ENCODE measurements at regions not wholly inside any gene's neighbourhood (a gene's known extent, or its start where the extent isn't known, plus 50 kb on each side); places are given as distances from the start of the nearest gene placed in this dataset.
"Not testable (repeated sequence)": the region's sequence is repeated elsewhere in the genome, so short reads cannot be mapped to it uniquely, and the experiment has no call there.

GRCh38 chr13:81148822-81149221, 807.9 kb upstream of the SPRY2 start:
- Histone ChIP-seq H3K27ac (no peak overlapping the region), H3K27me3 (ENCODE audit: control insufficient read depth, insufficient read depth, low read length) (no peaks in the 10 kb centered on the region), H3K9me3 (ENCODE audit: control insufficient read depth, low read length) (no peaks in the 10 kb centered on the region), H3K9ac (no peak overlapping the region), H3K4me1 (no peaks in the 10 kb centered on the region), H3K79me2 (no peaks in the 10 kb centered on the region), H3K4me3 (ENCODE audit: low read depth, low read length) (no peak overlapping the region), H3K4me2 (ENCODE audit: low read length) (no peak overlapping the region), H3K36me3 (ENCODE audit: control insufficient read depth, insufficient read depth, low read length) (no peaks in the 10 kb centered on the region), H2AFZ (no peak overlapping the region)
- TF ChIP-seq, protein P1, sequence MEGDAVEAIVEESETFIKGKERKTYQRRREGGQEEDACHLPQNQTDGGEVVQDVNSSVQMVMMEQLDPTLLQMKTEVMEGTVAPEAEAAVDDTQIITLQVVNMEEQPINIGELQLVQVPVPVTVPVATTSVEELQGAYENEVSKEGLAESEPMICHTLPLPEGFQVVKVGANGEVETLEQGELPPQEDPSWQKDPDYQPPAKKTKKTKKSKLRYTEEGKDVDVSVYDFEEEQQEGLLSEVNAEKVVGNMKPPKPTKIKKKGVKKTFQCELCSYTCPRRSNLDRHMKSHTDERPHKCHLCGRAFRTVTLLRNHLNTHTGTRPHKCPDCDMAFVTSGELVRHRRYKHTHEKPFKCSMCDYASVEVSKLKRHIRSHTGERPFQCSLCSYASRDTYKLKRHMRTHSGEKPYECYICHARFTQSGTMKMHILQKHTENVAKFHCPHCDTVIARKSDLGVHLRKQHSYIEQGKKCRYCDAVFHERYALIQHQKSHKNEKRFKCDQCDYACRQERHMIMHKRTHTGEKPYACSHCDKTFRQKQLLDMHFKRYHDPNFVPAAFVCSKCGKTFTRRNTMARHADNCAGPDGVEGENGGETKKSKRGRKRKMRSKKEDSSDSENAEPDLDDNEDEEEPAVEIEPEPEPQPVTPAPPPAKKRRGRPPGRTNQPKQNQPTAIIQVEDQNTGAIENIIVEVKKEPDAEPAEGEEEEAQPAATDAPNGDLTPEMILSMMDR (IDR thresholded peaks at IDR 0.05): no peak

- not testable (repeated sequence) for H3K27me3 ChIP-seq (ENCODE audit: control insufficient read depth, insufficient read depth, low read length); H3K4me2 ChIP-seq (ENCODE audit: low read length); H3K4me1 ChIP-seq; H3K4me3 ChIP-seq (ENCODE audit: low read depth, low read length); H2AFZ ChIP-seq; H3K9ac ChIP-seq; H3K36me3 ChIP-seq (ENCODE audit: control insufficient read depth, insufficient read depth, low read length); H3K27ac ChIP-seq; H3K9me3 ChIP-seq (ENCODE audit: control insufficient read depth, low read length); H3K79me2 ChIP-seq
Observed at GRCh38 chr13:81146576-81146975, 805.6 kb upstream of the SPRY2 start.

GRCh38 chr13:81142306-81142999, 801.5 kb upstream of the SPRY2 start:
- Histone ChIP-seq H3K79me2 (no peaks in the 10 kb centered on the region), H3K4me2 (ENCODE audit: low read length) (no peak overlapping the region), H3K4me3 (ENCODE audit: low read depth, low read length) (no peak overlapping the region)

DNA sequence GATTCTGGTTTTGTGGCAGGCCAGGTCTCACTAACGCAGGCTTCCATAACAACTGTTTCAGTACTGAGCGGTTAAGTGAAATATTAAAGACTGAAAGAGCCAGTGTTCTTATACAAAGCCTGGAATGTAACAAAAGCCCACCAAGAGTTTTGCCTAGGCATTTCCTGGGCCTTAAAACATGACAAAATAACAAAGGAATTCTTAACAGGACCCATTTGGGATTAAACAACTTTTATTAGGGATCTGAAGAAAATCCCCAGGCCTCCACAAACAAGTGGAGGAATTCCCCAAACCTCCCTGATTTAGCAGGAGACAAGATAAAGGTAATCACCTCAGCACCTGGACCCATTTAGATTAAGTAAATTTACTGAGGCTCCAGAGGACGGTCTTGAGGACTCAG, 799.7 kb upstream of the SPRY2 start:
- Histone ChIP-seq H3K4me2 (ENCODE audit: low read length) (no peak overlapping the region), H3K27me3 (ENCODE audit: control insufficient read depth, insufficient read depth, low read length) (no peaks in the 10 kb centered on the region), H3K4me1 (no peaks in the 10 kb centered on the region), H3K4me3 (ENCODE audit: low read depth, low read length) (no peak overlapping the region), H3K9me3 (ENCODE audit: control insufficient read depth, low read length) (no peaks in the 10 kb centered on the region), H2AFZ (no peak overlapping the region), H3K9ac (no peak overlapping the region), H3K36me3 (ENCODE audit: control insufficient read depth, insufficient read depth, low read length) (no peaks in the 10 kb centered on the region), H3K27ac (no peak overlapping the region), H3K79me2 (no peaks in the 10 kb centered on the region)
- TF ChIP-seq, protein P1 (IDR thresholded peaks at IDR 0.05): no peak

More at GRCh38 chr13:81142306-81142999, 801.5 kb upstream of the SPRY2 start:
- TF ChIP-seq, protein P1 (IDR thresholded peaks at IDR 0.05): no peak
- Histone ChIP-seq H3K9me3 (ENCODE audit: control insufficient read depth, low read length) (no peaks in the 10 kb centered on the region), H3K27me3 (ENCODE audit: control insufficient read depth, insufficient read depth, low read length) (no peaks in the 10 kb centered on the region), H2AFZ (no peak overlapping the region), H3K9ac (no peak overlapping the region), H3K27ac (no peak overlapping the region), H3K36me3 (ENCODE audit: control insufficient read depth, insufficient read depth, low read length) (no peaks in the 10 kb centered on the region), H3K4me1 (no peaks in the 10 kb centered on the region)

GRCh38 chr13:81139987-81140386, 799.1 kb upstream of the SPRY2 start:
- Histone ChIP-seq H3K4me2 (ENCODE audit: low read length) (no peak overlapping the region), H2AFZ (no peak overlapping the region), H3K9ac (no peak overlapping the region), H3K27me3 (ENCODE audit: control insufficient read depth, insufficient read depth, low read length) (no peaks in the 10 kb centered on the region), H3K4me1 (no peaks in the 10 kb centered on the region), H3K79me2 (no peaks in the 10 kb centered on the region), H3K36me3 (ENCODE audit: control insufficient read depth, insufficient read depth, low read length) (no peaks in the 10 kb centered on the region), H3K4me3 (ENCODE audit: low read depth, low read length) (no peak overlapping the region), H3K27ac (no peak overlapping the region), H3K9me3 (ENCODE audit: control insufficient read depth, low read length) (no peaks in the 10 kb centered on the region)
- TF ChIP-seq, protein P1 (IDR thresholded peaks at IDR 0.05): no peak
